Osteoblast (primary cell): ENCODE measurements at regions not wholly inside any gene's neighbourhood (a gene's known extent, or its start where the extent isn't known, plus 50 kb on each side); places are given as distances from the start of the nearest gene placed in this dataset.

Experiments used
- DNase-seq: peaks from one replicate; pipeline ENCODE4 v3.0.0; 2011; ENCODE audit warnings: low spot score, mixed read lengths; ENCODE audit not compliant: insufficient read length; ENCODE audit errors: missing footprints
- H2AFZ ChIP-seq: 2 replicates; pipeline ENCODE4 v1.6.0; 2011; ENCODE audit warnings: mild to moderate bottlenecking, low read length
- H3K27ac ChIP-seq: 2 replicates; pipeline ENCODE4 v1.5.1; 2011; ENCODE audit warnings: mild to moderate bottlenecking, low read depth, low read length, moderate library complexity
- H3K27me3 ChIP-seq: 2 replicates; pipeline ENCODE4 v1.6.0; 2012; ENCODE audit warnings: mild to moderate bottlenecking, control low read depth, inconsistent platforms, low read length, moderate library complexity; ENCODE audit not compliant: insufficient read depth
- H3K36me3 ChIP-seq: 2 replicates; pipeline ENCODE4 v1.5.1; 2011; ENCODE audit warnings: mild to moderate bottlenecking, low read length, control low read depth, moderate library complexity; ENCODE audit not compliant: insufficient read depth
- H3K4me1 ChIP-seq: 2 replicates; pipeline ENCODE4 v1.5.1; 2011; ENCODE audit warnings: mild to moderate bottlenecking, low read length, control low read depth, moderate library complexity; ENCODE audit not compliant: insufficient read depth
- H3K4me2 ChIP-seq: 2 replicates; pipeline ENCODE4 v1.6.0; 2011; ENCODE audit warnings: mild to moderate bottlenecking, low read length; ENCODE audit not compliant: insufficient read depth
- H3K4me3 ChIP-seq: fragments of 200-600 bp; sonication (generic); 3 replicates; pipeline ENCODE4 v1.5.1; 2012; ENCODE audit warnings: mild to moderate bottlenecking, low read length, inconsistent platforms; ENCODE audit not compliant: insufficient read depth
- H3K79me2 ChIP-seq: 2 replicates; pipeline ENCODE4 v1.6.0; 2012; ENCODE audit warnings: mild to moderate bottlenecking, low read length, control low read depth, inconsistent platforms; ENCODE audit not compliant: insufficient read depth
- H3K9me3 ChIP-seq: 2 replicates; pipeline ENCODE4 v1.5.1; 2011; ENCODE audit warnings: low read depth, low read length, control low read depth
- H4K20me1 ChIP-seq: 2 replicates; pipeline ENCODE4 v1.6.0; 2012; ENCODE audit warnings: mild to moderate bottlenecking, low read length, control low read depth; ENCODE audit not compliant: insufficient read depth
- CTCF ChIP-seq: IDR thresholded peaks from 2 replicates; pipeline ENCODE4 v1.5.1; 2011; ENCODE audit warnings: mild to moderate bottlenecking, low read depth, low read length, moderate library complexity; ENCODE audit errors: extremely low read depth

- peak overlapping the region; percentile 23 for H3K4me3 ChIP-seq
- H3K9me3 ChIP-seq = no peaks in the 10 kb centered on the region
- TF ChIP-seq CTCF = no peak
- H3K4me1 ChIP-seq = peaks cover 34% of the 10 kb centered on the region
- H4K20me1 ChIP-seq = no peaks in the 10 kb centered on the region
- H3K79me2 ChIP-seq = no peaks in the 10 kb centered on the region
- peak overlapping the region; percentile 59 for H3K4me2 ChIP-seq
- no peaks in the 10 kb centered on the region for H3K27me3 ChIP-seq
- H3K36me3 ChIP-seq = no peaks in the 10 kb centered on the region
- H2AFZ ChIP-seq = peak overlapping the region; percentile 25
- DNase-seq = peak; percentile 14
- peak overlapping the region; percentile 99 for H3K27ac ChIP-seq
Measured at GRCh38 chr10:10830293-10830986, 187.2 kb upstream of the CELF2 start.

GRCh38 chr10:10831085-10831484 lies 186.6 kb upstream of the CELF2 start:
- no peak for TF ChIP-seq CTCF
- Histone ChIP-seq H3K27ac (peak overlapping the region; percentile 99), H3K27me3 (no peaks in the 10 kb centered on the region), H3K4me1 (peaks cover 27% of the 10 kb centered on the region), H3K36me3 (no peaks in the 10 kb centered on the region), H2AFZ (peak overlapping the region; percentile 25), H3K79me2 (no peaks in the 10 kb centered on the region), H3K4me2 (peak overlapping the region; percentile 59), H3K9me3 (no peaks in the 10 kb centered on the region), H4K20me1 (no peaks in the 10 kb centered on the region), H3K4me3 (peak overlapping the region; percentile 23)
- peak; percentile 71 for DNase-seq

- Histone ChIP-seq H3K36me3 (no peaks in the 10 kb centered on the region), H2AFZ (no peak overlapping the region), H3K27me3 (no peaks in the 10 kb centered on the region), H4K20me1 (no peaks in the 10 kb centered on the region), H3K4me2 (no peak overlapping the region), H3K4me1 (peaks cover 21% of the 10 kb centered on the region), H3K9me3 (no peaks in the 10 kb centered on the region), H3K4me3 (no peak overlapping the region), H3K27ac (no peak overlapping the region), H3K79me2 (no peaks in the 10 kb centered on the region)
- DNase-seq = no peak
- no peak for TF ChIP-seq CTCF
Measured at GRCh38 chr10:10833955-10834354, 183.7 kb upstream of the CELF2 start.

GRCh38 chr10:10844251-10844650 lies 173.4 kb upstream of the CELF2 start:
- Histone ChIP-seq H3K27ac (no peak overlapping the region), H2AFZ (no peak overlapping the region), H3K27me3 (peaks cover 4% of the 10 kb centered on the region), H3K4me1 (no peaks in the 10 kb centered on the region), H3K36me3 (no peaks in the 10 kb centered on the region), H3K9me3 (no peaks in the 10 kb centered on the region), H3K4me3 (no peak overlapping the region), H4K20me1 (no peaks in the 10 kb centered on the region), H3K79me2 (no peaks in the 10 kb centered on the region), H3K4me2 (no peak overlapping the region)
- TF ChIP-seq CTCF = no peak
- no peak for DNase-seq
